OCI-LY7 (cell line): ENCODE measurements at regions not wholly inside any gene's neighbourhood (a gene's known extent, or its start where the extent isn't known, plus 50 kb on each side); places are given as distances from the start of the nearest gene placed in this dataset.

Experiments
- BruUV-seq: library from RNA; stranded (reverse); fragments of 400-500 nt; replicated peaks from 2 replicates; lab custom pipeline; 2021; lab: Mats Ljungman, UMichigan
- CTCF ChIA-PET: fragments of 300-600 bp; sonication (Branson Sonifier 250); formaldehyde crosslinking; loops from one replicate; lab custom pipeline; 2022; ENCODE audit warnings: antibody characterized with exemption; ENCODE audit not compliant: unreplicated experiment; lab: Charles Lee
- POLR2A ChIA-PET: fragments of 300-600 bp; sonication (Branson Sonifier 250); formaldehyde crosslinking; loops from one replicate; lab custom pipeline; 2022; ENCODE audit warnings: antibody characterized with exemption; lab: Charles Lee
- DNase-seq: peaks from one replicate; pipeline ENCODE4 v3.0.0-alpha.2; 2015; ENCODE audit warnings: low spot score
- H2AFZ ChIP-seq: fragments of 200-600 bp; sonication (generic), shearing (Covaris generic); 2 replicates; pipeline ENCODE4 v1.6.1; 2014; ENCODE audit warnings: mild to moderate bottlenecking, antibody characterized with exemption, low read length, moderate library complexity
- H3K27ac ChIP-seq: fragments of 200-600 bp; sonication (generic); 2 replicates; pipeline ENCODE4 v1.5.1; 2014; ENCODE audit warnings: mixed run types, low read depth, mild to moderate bottlenecking, moderate library complexity, low read length, inconsistent platforms; ENCODE audit not compliant: poor library complexity, severe bottlenecking
- H3K36me3 ChIP-seq: fragments of 200-600 bp; sonication (generic); 2 replicates; pipeline ENCODE4 v1.6.1; 2014; ENCODE audit warnings: mild to moderate bottlenecking, antibody characterized with exemption, low read length, moderate library complexity, mixed read lengths; ENCODE audit not compliant: insufficient read depth
- H3K4me1 ChIP-seq: fragments of 200-600 bp; sonication (generic); 2 replicates; pipeline ENCODE4 v1.5.1; 2014; ENCODE audit warnings: mild to moderate bottlenecking, low read length; ENCODE audit not compliant: insufficient read depth, poor library complexity, severe bottlenecking
- H3K4me2 ChIP-seq: fragments of 200-600 bp; sonication (generic); 2 replicates; pipeline ENCODE4 v1.6.1; 2014; ENCODE audit warnings: mild to moderate bottlenecking, low read length
- H3K4me3 ChIP-seq: fragments of 200-600 bp; sonication (generic); 2 replicates; pipeline ENCODE4 v1.5.1; 2014; ENCODE audit warnings: mild to moderate bottlenecking, low read depth, low read length; ENCODE audit not compliant: poor library complexity, severe bottlenecking
- H3K79me2 ChIP-seq: fragments of 200-600 bp; sonication (generic); 2 replicates; pipeline ENCODE4 v1.6.1; 2016; ENCODE audit warnings: low read depth, mild to moderate bottlenecking, low read length, moderate library complexity, mixed read lengths; ENCODE audit not compliant: insufficient read depth
- H3K9me2 ChIP-seq: fragments of 200-600 bp; sonication (generic); 2 replicates; pipeline ENCODE4 v1.6.1; 2016; ENCODE audit warnings: mild to moderate bottlenecking, low read length, mixed read lengths; ENCODE audit not compliant: insufficient read depth
- H3K9me3 ChIP-seq: fragments of 200-600 bp; sonication (generic); 2 replicates; pipeline ENCODE4 v1.6.1; 2014; ENCODE audit warnings: mild to moderate bottlenecking, mixed run types, low read length, mixed read lengths
- H4K20me1 ChIP-seq: fragments of 200-600 bp; sonication (generic); 2 replicates; pipeline ENCODE4 v1.6.1; 2014; ENCODE audit warnings: mild to moderate bottlenecking, antibody characterized with exemption, low read length, moderate library complexity, mixed read lengths; ENCODE audit not compliant: insufficient read depth
- CTCF ChIP-seq: fragments of 200-600 bp; sonication (generic); conservative IDR thresholded peaks from 2 replicates; pipeline ENCODE4 v1.5.1; 2014; ENCODE audit warnings: mild to moderate bottlenecking, antibody characterized with exemption, low read length, moderate library complexity, mixed read lengths
- EZH2phosphoT487 ChIP-seq: fragments of 200-600 bp; sonication (generic); IDR thresholded peaks from 2 replicates; pipeline ENCODE4 v1.6.1; 2018; ENCODE audit warnings: low read depth, borderline replicate concordance, mild to moderate bottlenecking, mixed run types, antibody characterized with exemption, low read length, moderate library complexity, mixed read lengths
- intact Hi-C: fragments of 100-400 bp; cut with micrococcal nuclease; formaldehyde crosslinking; loops from one replicate; pipeline ENCODE4 v1.10.0; 2022; ENCODE audit not compliant: unreplicated experiment

- H3K9me2 ChIP-seq: no peaks in the 10 kb centered on the region
- no peaks in the 10 kb centered on the region for H3K4me1 ChIP-seq
- H3K9me3 ChIP-seq: no peaks in the 10 kb centered on the region
- TF ChIP-seq CTCF (no peak), EZH2phosphoT487 (no peak)
- no peaks in the 10 kb centered on the region for H3K36me3 ChIP-seq
- intact Hi-C loops: no loop called here
- ChIA-PET CTCF (no interaction called here), POLR2A (no interaction called here)
- no peak overlapping the region for H3K4me2 ChIP-seq
- H3K79me2 ChIP-seq: no peaks in the 10 kb centered on the region
- no peak overlapping the region for H3K4me3 ChIP-seq
- no peak overlapping the region for H3K27ac ChIP-seq
- no TSS peak for BruUV-seq
- H4K20me1 ChIP-seq: no peaks in the 10 kb centered on the region
- no peak for DNase-seq
- no peak overlapping the region for H2AFZ ChIP-seq
These were observed 373.7 kb downstream of the HAPSTR1 start for GRCh38 chr16:9465161-9465560.

- Histone ChIP-seq H3K9me3 (no peaks in the 10 kb centered on the region), H3K27ac (no peak overlapping the region), H3K4me2 (no peak overlapping the region), H3K79me2 (no peaks in the 10 kb centered on the region), H3K4me1 (no peaks in the 10 kb centered on the region), H3K9me2 (0 out of 2 replicates have a peak, but pooled peaks cover 4% of the 10 kb centered on the region), H4K20me1 (no peaks in the 10 kb centered on the region), H3K4me3 (no peak overlapping the region), H2AFZ (no peak overlapping the region), H3K36me3 (no peaks in the 10 kb centered on the region)
- no peak for DNase-seq
- ChIA-PET POLR2A (no interaction called here), CTCF (no interaction called here)
- no peak for TF ChIP-seq CTCF
- no peak for TF ChIP-seq EZH2phosphoT487
- no TSS peak for BruUV-seq
- intact Hi-C loops: no loop called here
These were observed 378.1 kb downstream of the HAPSTR1 start for GRCh38 chr16:9469512-9469911.

GRCh38 chr16:9476744-9477143 lies 385.3 kb downstream of the HAPSTR1 start:
- no peaks in the 10 kb centered on the region for H3K9me3 ChIP-seq
- no peak overlapping the region for H2AFZ ChIP-seq
- intact Hi-C loops: no loop called here
- H3K36me3 ChIP-seq: no peaks in the 10 kb centered on the region
- DNase-seq: no peak
- no peaks in the 10 kb centered on the region for H4K20me1 ChIP-seq
- no peaks in the 10 kb centered on the region for H3K79me2 ChIP-seq
- no peaks in the 10 kb centered on the region for H3K9me2 ChIP-seq
- TF ChIP-seq EZH2phosphoT487 (no peak), CTCF (no peak)
- no TSS peak for BruUV-seq
- H3K4me3 ChIP-seq: no peak overlapping the region
- H3K4me1 ChIP-seq: no peaks in the 10 kb centered on the region
- H3K4me2 ChIP-seq: no peak overlapping the region
- no peak overlapping the region for H3K27ac ChIP-seq
- ChIA-PET POLR2A (no interaction called here), CTCF (no interaction called here)
